Fibroblast of the aortic adventitia (primary cell): ENCODE measurements at regions not wholly inside any gene's neighbourhood (a gene's known extent, or its start where the extent isn't known, plus 50 kb on each side); places are given as distances from the start of the nearest gene placed in this dataset.
A peak's percentile ranks its signal among the peaks of the same experiment; 100 is the strongest.

Source experiments
- DNase-seq: peaks from one replicate; pipeline ENCODE4 v3.0.0-alpha.2; 2010; ENCODE audit warnings: low read depth
- H3K4me3 ChIP-seq: 2 replicates; pipeline ENCODE4 v1.5.1; 2011; ENCODE audit warnings: low read depth, mild to moderate bottlenecking, control low read depth, low read length, moderate library complexity
- CTCF ChIP-seq: IDR thresholded peaks from 2 replicates; pipeline ENCODE4 v1.5.1; 2011; ENCODE audit warnings: mild to moderate bottlenecking, low read length, control low read depth, inconsistent platforms; ENCODE audit not compliant: insufficient read depth

- no peak overlapping the region for H3K4me3 ChIP-seq
- DNase-seq: no peak
- no peak for TF ChIP-seq CTCF
These were observed 2603.2 kb downstream of the PCDH7 start for GRCh38 chr4:33323393-33323792.

- no peak for TF ChIP-seq CTCF
- DNase-seq: peak; percentile 16
- no peak overlapping the region for H3K4me3 ChIP-seq
These were observed 2614.2 kb downstream of the PCDH7 start for GRCh38 chr4:33334416-33334815.

DNA sequence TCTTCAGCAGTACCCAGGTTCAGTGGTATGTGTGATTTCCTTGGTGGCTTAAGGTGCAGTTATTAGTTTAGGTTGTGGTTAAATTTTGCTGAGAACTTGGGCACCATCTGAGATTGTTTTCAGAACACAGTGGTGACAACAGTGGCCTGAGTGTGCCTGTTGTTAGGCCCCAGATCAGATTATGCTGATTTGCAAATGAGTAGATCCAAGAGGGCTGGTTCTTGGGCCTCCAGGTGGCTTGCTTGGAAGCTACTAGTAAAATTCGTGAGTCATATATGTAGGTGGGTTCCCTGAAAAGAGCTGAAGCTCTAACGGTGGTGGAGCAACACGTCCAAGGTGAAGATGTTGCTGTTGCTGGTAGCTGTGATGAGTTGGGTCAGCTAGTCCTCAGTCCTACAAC is 2619.6 kb downstream of the PCDH7 start:
- no peak overlapping the region for H3K4me3 ChIP-seq
- no peak for TF ChIP-seq CTCF
- DNase-seq: no peak

DNA sequence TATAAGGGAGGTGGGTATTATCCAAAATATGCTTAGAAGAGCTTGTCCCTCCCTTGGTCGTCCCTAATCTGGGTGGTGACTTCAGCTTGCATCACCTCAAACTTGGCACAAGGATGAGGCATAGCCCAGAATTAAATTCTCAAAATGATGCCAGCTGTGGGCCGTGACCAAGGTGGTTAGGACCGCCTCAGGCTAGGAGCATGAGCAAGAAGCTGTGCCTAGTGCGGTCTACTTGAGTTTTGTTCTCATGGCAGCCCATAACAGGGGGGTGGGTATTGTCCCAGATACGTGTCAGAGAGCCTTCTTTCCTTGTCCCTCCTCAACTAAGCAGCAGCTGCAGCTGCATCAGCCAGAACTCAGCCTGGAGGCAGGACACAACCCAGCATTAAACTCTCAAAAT is 2620.0 kb downstream of the PCDH7 start:
- no peak for DNase-seq
- no peak for TF ChIP-seq CTCF
- no peak overlapping the region for H3K4me3 ChIP-seq

DNA sequence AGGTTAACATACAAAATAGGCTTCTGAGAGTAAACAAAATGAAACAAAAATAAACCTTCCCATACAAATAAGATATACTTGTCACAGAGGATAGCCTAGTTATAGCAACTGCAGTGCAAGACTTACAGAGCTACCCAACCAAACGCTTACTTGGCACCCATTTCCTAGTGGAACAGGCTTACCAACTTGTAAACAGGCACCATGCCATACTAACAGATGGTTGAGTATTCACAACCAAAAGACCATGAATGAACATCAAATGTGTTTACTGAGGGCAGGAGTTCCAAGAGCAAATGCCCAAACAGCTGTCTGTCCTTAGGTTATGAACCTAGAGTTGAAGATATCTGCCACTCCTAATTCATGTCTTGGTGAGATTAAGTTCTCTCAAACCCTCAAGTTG is 2629.2 kb downstream of the PCDH7 start:
- H3K4me3 ChIP-seq: no peak overlapping the region
- no peak for DNase-seq
- no peak for TF ChIP-seq CTCF

DNA sequence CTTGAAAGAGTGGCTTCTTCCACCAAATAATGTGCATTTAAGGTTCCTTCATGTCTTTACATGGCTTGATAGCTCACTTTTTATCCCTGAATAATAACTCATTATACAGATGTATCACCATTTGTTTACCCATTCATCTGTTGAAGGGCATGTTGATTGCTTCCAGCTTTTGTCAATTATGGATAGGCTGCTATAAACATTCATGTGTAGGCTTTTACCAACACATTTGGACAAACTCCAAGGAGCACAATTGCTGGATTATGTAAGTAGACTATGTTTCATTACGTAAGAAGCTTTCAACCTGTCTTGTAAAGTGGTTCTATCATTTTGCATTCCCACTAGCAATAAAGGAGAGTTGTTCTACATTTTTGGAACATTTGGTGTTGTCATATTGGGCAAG is 2637.0 kb downstream of the PCDH7 start:
- H3K4me3 ChIP-seq: no peak overlapping the region
- no peak for DNase-seq
- no peak for TF ChIP-seq CTCF

- no peak overlapping the region for H3K4me3 ChIP-seq
- DNase-seq: peak; percentile 66
- TF ChIP-seq CTCF: no peak
These were observed 2649.3 kb downstream of the PCDH7 start for GRCh38 chr4:33369446-33369845.
